PC-3 (cell line): ENCODE measurements at regions not wholly inside any gene's neighbourhood (a gene's known extent, or its start where the extent isn't known, plus 50 kb on each side); places are given as distances from the start of the nearest gene placed in this dataset.

Experiments
- ATAC-seq: fragments of 200-7000 bp; cut with Tn5 transposase; 2 replicates; pipeline ENCODE4 v1.9.1; 2020; ENCODE audit warnings: mild to moderate bottlenecking, moderate library complexity
- BruUV-seq: library from RNA; stranded (reverse); fragments of 400-500 nt; replicated peaks from 2 replicates; lab custom pipeline; 2021; lab: Mats Ljungman, UMichigan
- CTCF ChIA-PET: fragments of 300-600 bp; sonication (Branson Sonifier 250); formaldehyde crosslinking; loops from one replicate; lab custom pipeline; 2022; ENCODE audit warnings: antibody characterized with exemption; lab: Charles Lee
- POLR2A ChIA-PET: fragments of 300-600 bp; sonication (Branson Sonifier 250); formaldehyde crosslinking; loops from one replicate; lab custom pipeline; 2022; ENCODE audit warnings: antibody characterized with exemption; ENCODE audit not compliant: unreplicated experiment; lab: Charles Lee
- DNase-seq: peaks from one replicate; pipeline ENCODE4 v3.0.0-alpha.2; 2015
- H2AFZ ChIP-seq: fragments of 300-600 bp; sonication (generic); 2 replicates; pipeline ENCODE4 v1.6.0; 2016; ENCODE audit warnings: antibody characterized with exemption, low read length
- H3F3A ChIP-seq: fragments of 300-600 bp; sonication (generic); one replicate; pipeline ENCODE4 v1.6.0; 2017; ENCODE audit warnings: antibody characterized with exemption, low read length, control low read depth, mild to moderate bottlenecking; ENCODE audit not compliant: unreplicated experiment
- H3K27ac ChIP-seq: fragments of 300-600 bp; sonication (generic); 2 replicates; pipeline ENCODE4 v1.5.1; 2016; ENCODE audit warnings: mild to moderate bottlenecking, low read length
- H3K27me3 ChIP-seq: fragments of 300-600 bp; sonication (generic); 2 replicates; pipeline ENCODE4 v1.6.1; 2016; ENCODE audit warnings: low read length, mixed read lengths
- H3K36me3 ChIP-seq: fragments of 300-600 bp; sonication (generic); 2 replicates; pipeline ENCODE4 v1.6.1; 2016; ENCODE audit warnings: low read depth, mixed run types, low read length, mixed read lengths
- H3K4me1 ChIP-seq: fragments of 300-600 bp; sonication (generic); 2 replicates; pipeline ENCODE4 v1.5.1; 2016; ENCODE audit warnings: low read length; ENCODE audit not compliant: insufficient read depth
- H3K4me2 ChIP-seq: fragments of 300-600 bp; sonication (generic); 2 replicates; pipeline ENCODE4 v1.6.0; 2016; ENCODE audit warnings: low read length
- H3K4me3 ChIP-seq: fragments of 300-600 bp; sonication (generic); 2 replicates; pipeline ENCODE4 v1.5.1; 2016; ENCODE audit warnings: mild to moderate bottlenecking, low read length, mixed read lengths
- H3K79me2 ChIP-seq: fragments of 300-600 bp; sonication (generic); 2 replicates; pipeline ENCODE4 v1.6.1; 2017; ENCODE audit warnings: low read length, mixed read lengths
- H3K9ac ChIP-seq: fragments of 300-600 bp; sonication (generic); 2 replicates; pipeline ENCODE4 v1.6.0; 2016; ENCODE audit warnings: mild to moderate bottlenecking, low read length
- H3K9me2 ChIP-seq: fragments of 300-600 bp; sonication (generic); replicated peaks from 2 replicates; pipeline ENCODE4 v1.6.1; 2016; ENCODE audit warnings: mixed run types, low read length, mixed read lengths
- H3K9me3 ChIP-seq: fragments of 300-600 bp; sonication (generic); 2 replicates; pipeline ENCODE4 v1.6.1; 2016; ENCODE audit warnings: low read length, mixed read lengths
- H4K20me1 ChIP-seq: fragments of 300-600 bp; sonication (generic); 2 replicates; pipeline ENCODE4 v1.6.1; 2016; ENCODE audit warnings: low read length, mixed read lengths
- CTCF ChIP-seq: fragments of 300-600 bp; sonication (generic); conservative IDR thresholded peaks from 2 replicates; pipeline ENCODE4 v1.5.1; 2017; ENCODE audit warnings: antibody characterized with exemption, low read depth, mild to moderate bottlenecking, low read length
- EZH2 ChIP-seq: fragments of 300-600 bp; sonication (generic); IDR thresholded peaks from one replicate; pipeline ENCODE4 v1.6.1; 2017; ENCODE audit warnings: antibody characterized with exemption, mild to moderate bottlenecking, low read length; ENCODE audit not compliant: unreplicated experiment
- EZH2phosphoT487 ChIP-seq: fragments of 300-600 bp; sonication (generic); IDR thresholded peaks from 2 replicates; pipeline ENCODE4 v1.6.1; 2018; ENCODE audit warnings: mild to moderate bottlenecking, antibody characterized with exemption, low read length, borderline replicate concordance
- intact Hi-C: fragments of 100-400 bp; cut with micrococcal nuclease; formaldehyde crosslinking; loops from 2 replicates; pipeline ENCODE4 v1.9.0; 2023

- no peaks in the 10 kb centered on the region for H3K9me2 ChIP-seq
- ChIA-PET CTCF (no interaction called here), POLR2A (no interaction called here)
- no peaks in the 10 kb centered on the region for H3K36me3 ChIP-seq
- H2AFZ ChIP-seq, result no peak overlapping the region
- intact Hi-C loops, result no loop called here
- H3K9me3 ChIP-seq, result no peaks in the 10 kb centered on the region
- no peak overlapping the region for H3K4me3 ChIP-seq
- H4K20me1 ChIP-seq, result no peaks in the 10 kb centered on the region
- H3K4me1 ChIP-seq, result no peaks in the 10 kb centered on the region
- BruUV-seq, result no TSS peak
- H3K4me2 ChIP-seq, result no peak overlapping the region
- ATAC-seq (no peak), DNase-seq (no peak)
- H3F3A ChIP-seq, result no peaks in the 10 kb centered on the region
- H3K27ac ChIP-seq, result no peak overlapping the region
- TF ChIP-seq EZH2phosphoT487, result no peak
- TF ChIP-seq CTCF, result no peak
- TF ChIP-seq EZH2, result no peak
- no peaks in the 10 kb centered on the region for H3K79me2 ChIP-seq
- H3K27me3 ChIP-seq, result no peaks in the 10 kb centered on the region
- H3K9ac ChIP-seq, result no peak overlapping the region
Observed at GRCh38 chr12:58976146-58976545, 55.8 kb upstream of the LRIG3 start.
